ENCODE measurements at regions not wholly inside any gene's neighbourhood (a gene's known extent, or its start where the extent isn't known, plus 50 kb on each side); places are given as distances from the start of the nearest gene placed in this dataset.

GRCh38 chr18:44298566-44298965 is 382.1 kb upstream of the SETBP1 start:
- H3K36me3 ChIP-seq, result no peaks in the 10 kb centered on the region
- in situ Hi-C loops (cut with MboI; ENCODE audit: low pct_ligation_motif_present in 1 of 4, low pct_unique_long_range_greater_than_20kb in 1 of 4, low sequenced_read_pairs in 3 of 4) (no loop called here), intact Hi-C loops (cut with DNase I; ENCODE audit: low total_unique reads) (no loop called here)
- no peak overlapping the region for H3K27ac ChIP-seq
- no peaks in the 10 kb centered on the region for H3K27me3 ChIP-seq
- DNase-seq, result no peak
- H3K9me3 ChIP-seq, result no peaks in the 10 kb centered on the region
- TF ChIP-seq POLR2AphosphoS5 (IDR thresholded peaks at IDR 0.05) (no peak), EP300 (IDR thresholded peaks at IDR 0.05; ENCODE audit: low read depth) (no peak), POLR2A (IDR thresholded peaks at IDR 0.05) (no peak)
- no peak overlapping the region for H3K4me3 ChIP-seq
- no peaks in the 10 kb centered on the region for H3K4me1 ChIP-seq

GRCh38 chr18:44309185-44309584 is 371.5 kb upstream of the SETBP1 start:
- DNase-seq, result no peak
- in situ Hi-C loops (cut with MboI; ENCODE audit: low pct_ligation_motif_present in 1 of 4, low pct_unique_long_range_greater_than_20kb in 1 of 4, low sequenced_read_pairs in 3 of 4), result no loop called here
- H3K9me3 ChIP-seq, result no peaks in the 10 kb centered on the region
- H3K27me3 ChIP-seq, result no peaks in the 10 kb centered on the region
- intact Hi-C loops (cut with DNase I; ENCODE audit: low total_unique reads), result no loop called here
- no peaks in the 10 kb centered on the region for H3K4me1 ChIP-seq
- TF ChIP-seq CTCF (IDR thresholded peaks at IDR 0.05) (no peak), POLR2A (IDR thresholded peaks at IDR 0.05) (no peak), EP300 (IDR thresholded peaks at IDR 0.05; ENCODE audit: low read depth) (no peak), POLR2AphosphoS5 (IDR thresholded peaks at IDR 0.05) (no peak)
- no peaks in the 10 kb centered on the region for H3K36me3 ChIP-seq
- 67 to 90% methylated on average over 2 of the region's 2 CpGs for WGBS, 2 donors (ENCODE audit: low coverage in 1 of 2)
- no peak overlapping the region for H3K27ac ChIP-seq
- H3K4me3 ChIP-seq, result no peak overlapping the region

GRCh38 chr18:44320619-44321460 is 359.8 kb upstream of the SETBP1 start:
- whole genome bisulfite sequencing, 2 donors (ENCODE audit: low coverage in 1 of 2), result 80 to 95% methylated on average over 2 to 26 of the region's 26 CpGs
- H3K27me3 ChIP-seq, result no peaks in the 10 kb centered on the region
- H3K4me3 ChIP-seq, result no peak overlapping the region
- intact Hi-C loops (cut with DNase I; ENCODE audit: low total_unique reads), result no loop called here
- H3K27ac ChIP-seq, result no peak overlapping the region
- in situ Hi-C loops (cut with MboI; ENCODE audit: low pct_ligation_motif_present in 1 of 4, low pct_unique_long_range_greater_than_20kb in 1 of 4, low sequenced_read_pairs in 3 of 4), result no loop called here
- DNase-seq, result no peak
- TF ChIP-seq CTCF (IDR thresholded peaks at IDR 0.05) (no peak), EP300 (IDR thresholded peaks at IDR 0.05; ENCODE audit: low read depth) (no peak), POLR2A (IDR thresholded peaks at IDR 0.05) (no peak), POLR2AphosphoS5 (IDR thresholded peaks at IDR 0.05) (no peak)
- H3K4me1 ChIP-seq, result peaks cover 0 to 4% (median 0%) of the 10 kb centered on the region in 4 donors
- no peaks in the 10 kb centered on the region for H3K36me3 ChIP-seq
- no peaks in the 10 kb centered on the region for H3K9me3 ChIP-seq

GRCh38 chr18:44321868-44322590 is 358.7 kb upstream of the SETBP1 start:
- H3K4me3 ChIP-seq, result no peak overlapping the region
- no peak for TF ChIP-seq POLR2AphosphoS5 (IDR thresholded peaks at IDR 0.05)
- TF ChIP-seq POLR2A (IDR thresholded peaks at IDR 0.05), result no peak
- no peak for TF ChIP-seq CTCF (IDR thresholded peaks at IDR 0.05)
- no peak for TF ChIP-seq EP300 (IDR thresholded peaks at IDR 0.05; ENCODE audit: low read depth)
- WGBS, 2 donors (ENCODE audit: low coverage in 1 of 2), result 71 to 74% methylated on average over 2 to 7 of the region's 7 CpGs
- in situ Hi-C loops (cut with MboI; ENCODE audit: low pct_ligation_motif_present in 1 of 4, low pct_unique_long_range_greater_than_20kb in 1 of 4, low sequenced_read_pairs in 3 of 4) (no loop called here), intact Hi-C loops (cut with DNase I; ENCODE audit: low total_unique reads) (no loop called here)
- DNase-seq, result no peak
- H3K9me3 ChIP-seq, result no peaks in the 10 kb centered on the region
- H3K4me1 ChIP-seq, result peaks cover 0 to 4% (median 0%) of the 10 kb centered on the region in 4 donors
- H3K27ac ChIP-seq, result no peak overlapping the region
- H3K36me3 ChIP-seq, result no peaks in the 10 kb centered on the region
- no peaks in the 10 kb centered on the region for H3K27me3 ChIP-seq

Measured in transverse colon (tissue), 4 donors.